Gastrocnemius medialis (tissue), 4 donors: ENCODE measurements at regions not wholly inside any gene's neighbourhood (a gene's known extent, or its start where the extent isn't known, plus 50 kb on each side); places are given as distances from the start of the nearest gene placed in this dataset.

Experiments
- ATAC-seq, 2 donors: fragments of 150-250 bp; one replicate each; pipeline ENCODE4 v1.9.1; 2016
- DNase-seq, 2 donors: peaks; one replicate each; pipeline ENCODE4 v3.0.0-alpha.2; 2019
- H3K27ac ChIP-seq, 4 donors: fragments of 200-600 bp; sonication (generic); 1 replicate in 1 of 4; 2 replicates in 3 of 4; pipeline ENCODE4 v1.5.1; 2016 to 2018; ENCODE audit warnings: mild to moderate bottlenecking in 2 of 4, moderate library complexity in 1 of 4
- H3K27me3 ChIP-seq, 3 donors: fragments of 200-600 bp; sonication (generic) in 2 of 3; 1 replicate in 1 of 3; 2 replicates in 2 of 3; pipeline versions ENCODE4 v1.5.1 to v1.6.0; 2016 to 2019; ENCODE audit warnings: mild to moderate bottlenecking in 1 of 3, moderate library complexity in 1 of 3
- H3K36me3 ChIP-seq, 2 donors: fragments of 200-600 bp; sonication (generic) in 1 of 2; one replicate each; pipeline ENCODE4 v1.5.1; 2017 to 2018
- H3K4me1 ChIP-seq, 2 donors: fragments of 200-600 bp; sonication (generic) in 1 of 2; one replicate each; pipeline ENCODE4 v1.5.1; 2016 to 2017; ENCODE audit warnings: mild to moderate bottlenecking in 2 of 2
- H3K4me3 ChIP-seq, 4 donors: fragments of 200-600 bp; sonication (generic) in 3 of 4; 1 replicate in 1 of 4; 2 replicates in 3 of 4; pipeline ENCODE4 v1.5.1; 2016 to 2019; ENCODE audit warnings: mild to moderate bottlenecking in 2 of 4
- H3K9me3 ChIP-seq, 3 donors: fragments of 200-600 bp; sonication (generic) in 2 of 3; 1 replicate in 1 of 3; 2 replicates in 2 of 3; pipeline ENCODE4 v1.5.1; 2016 to 2019
- POLR2A ChIP-seq, 2 donors: fragments of 450-650 bp; IDR thresholded peaks; one replicate each; pipeline ENCODE4 v1.6.1; 2017; ENCODE audit warnings: antibody characterized with exemption in 2 of 2, mild to moderate bottlenecking in 2 of 2, moderate library complexity in 2 of 2
- in situ Hi-C, 4 donors: fragments of 200-750 bp; cut with MboI; loops; one replicate each; pipeline versions ENCODE4 v1.15.0 to v1.8.0; 2017; ENCODE audit warnings: low sequenced_read_pairs in 4 of 4
- intact Hi-C: fragments of 100-400 bp; cut with DNase I; formaldehyde crosslinking; loops from one replicate; pipeline ENCODE4 v1.15.1; 2023; ENCODE audit warnings: low total_unique reads
- TF ChIP-seq, protein P1 (sequence below), 5 experiments: fragments of 450-650 bp in 3 of 5; fragments of 200-600 bp in 2 of 5; sonication (generic) in 2 of 5; IDR thresholded peaks in 4 of 5; conservative IDR thresholded peaks in 1 of 5; 1 replicate in 4 of 5; 2 replicates in 1 of 5; pipeline ENCODE4 v1.5.1; 2016 to 2019; ENCODE audit warnings: antibody characterized with exemption in 5 of 5, mild to moderate bottlenecking in 3 of 5, moderate library complexity in 3 of 5

- Histone ChIP-seq H3K36me3 (no peaks in the 10 kb centered on the region), H3K4me1 (no peaks in the 10 kb centered on the region), H3K4me3 (no peak overlapping the region), H3K9me3 (no peaks in the 10 kb centered on the region), H3K27ac (no peak overlapping the region), H3K27me3 (no peaks in the 10 kb centered on the region)
- in situ Hi-C loops: no loop called here
- TF ChIP-seq, protein P1, sequence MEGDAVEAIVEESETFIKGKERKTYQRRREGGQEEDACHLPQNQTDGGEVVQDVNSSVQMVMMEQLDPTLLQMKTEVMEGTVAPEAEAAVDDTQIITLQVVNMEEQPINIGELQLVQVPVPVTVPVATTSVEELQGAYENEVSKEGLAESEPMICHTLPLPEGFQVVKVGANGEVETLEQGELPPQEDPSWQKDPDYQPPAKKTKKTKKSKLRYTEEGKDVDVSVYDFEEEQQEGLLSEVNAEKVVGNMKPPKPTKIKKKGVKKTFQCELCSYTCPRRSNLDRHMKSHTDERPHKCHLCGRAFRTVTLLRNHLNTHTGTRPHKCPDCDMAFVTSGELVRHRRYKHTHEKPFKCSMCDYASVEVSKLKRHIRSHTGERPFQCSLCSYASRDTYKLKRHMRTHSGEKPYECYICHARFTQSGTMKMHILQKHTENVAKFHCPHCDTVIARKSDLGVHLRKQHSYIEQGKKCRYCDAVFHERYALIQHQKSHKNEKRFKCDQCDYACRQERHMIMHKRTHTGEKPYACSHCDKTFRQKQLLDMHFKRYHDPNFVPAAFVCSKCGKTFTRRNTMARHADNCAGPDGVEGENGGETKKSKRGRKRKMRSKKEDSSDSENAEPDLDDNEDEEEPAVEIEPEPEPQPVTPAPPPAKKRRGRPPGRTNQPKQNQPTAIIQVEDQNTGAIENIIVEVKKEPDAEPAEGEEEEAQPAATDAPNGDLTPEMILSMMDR (IDR thresholded peaks at IDR 0.05 in 4 of 5, conservative IDR thresholded peaks at IDR 0.05 in 1 of 5): no peak
- no peak for TF ChIP-seq POLR2A (IDR thresholded peaks at IDR 0.05)
- intact Hi-C loops: no loop called here
- no peak for ATAC-seq
- DNase-seq: no peak
Measured at GRCh38 chr1:55426156-55426555, 211.0 kb upstream of the USP24 start.

GRCh38 chr1:55425310-55425930 is 210.3 kb upstream of the USP24 start:
- no peak for ATAC-seq
- no peak for TF ChIP-seq POLR2A (IDR thresholded peaks at IDR 0.05)
- TF ChIP-seq, protein P1 (IDR thresholded peaks at IDR 0.05 in 4 of 5, conservative IDR thresholded peaks at IDR 0.05 in 1 of 5): no peak
- in situ Hi-C loops (no loop called here), intact Hi-C loops (no loop called here)
- no peaks in the 10 kb centered on the region for H3K9me3 ChIP-seq
- no peaks in the 10 kb centered on the region for H3K27me3 ChIP-seq
- no peaks in the 10 kb centered on the region for H3K4me1 ChIP-seq
- no peaks in the 10 kb centered on the region for H3K36me3 ChIP-seq
- H3K27ac ChIP-seq: no peak overlapping the region
- DNase-seq: no peak
- no peak overlapping the region for H3K4me3 ChIP-seq

DNA sequence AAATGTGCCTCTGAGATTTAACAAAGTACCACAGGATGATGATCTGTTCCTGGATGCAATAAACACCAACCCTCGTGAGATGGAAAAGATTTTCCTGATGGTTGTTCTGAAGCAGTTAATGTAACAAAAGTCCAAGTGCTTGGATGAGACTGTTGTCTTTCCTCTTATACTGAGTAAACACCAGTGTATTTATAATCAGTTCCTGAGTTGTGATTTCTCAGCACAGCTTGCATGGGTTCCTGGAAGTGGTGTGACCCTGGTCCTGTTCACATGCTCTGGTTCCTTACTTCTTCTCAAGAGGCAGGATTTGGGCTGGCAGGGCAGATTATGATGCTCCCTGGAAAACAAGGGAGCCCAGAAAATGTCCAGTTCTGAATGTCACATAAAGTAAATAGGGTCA is 208.2 kb upstream of the USP24 start:
- Histone ChIP-seq H3K27ac (no peak overlapping the region), H3K4me1 (no peaks in the 10 kb centered on the region), H3K9me3 (no peaks in the 10 kb centered on the region), H3K27me3 (no peaks in the 10 kb centered on the region), H3K36me3 (no peaks in the 10 kb centered on the region), H3K4me3 (no peak overlapping the region)
- intact Hi-C loops: no loop called here
- in situ Hi-C loops: no loop called here
- no peak for TF ChIP-seq POLR2A (IDR thresholded peaks at IDR 0.05)
- TF ChIP-seq, protein P1 (IDR thresholded peaks at IDR 0.05 in 4 of 5, conservative IDR thresholded peaks at IDR 0.05 in 1 of 5): no peak
- ATAC-seq (no peak), DNase-seq (no peak)

- intact Hi-C loops: no loop called here
Measured at GRCh38 chr1:55420929-55421716, 206.0 kb upstream of the USP24 start.

More at GRCh38 chr1:55420929-55421716, 206.0 kb upstream of the USP24 start:
- Histone ChIP-seq H3K27me3 (no peaks in the 10 kb centered on the region), H3K9me3 (no peaks in the 10 kb centered on the region), H3K27ac (no peak overlapping the region), H3K4me3 (no peak overlapping the region), H3K36me3 (no peaks in the 10 kb centered on the region), H3K4me1 (no peaks in the 10 kb centered on the region)
- TF ChIP-seq, protein P1 (IDR thresholded peaks at IDR 0.05 in 4 of 5, conservative IDR thresholded peaks at IDR 0.05 in 1 of 5): no peak
- TF ChIP-seq POLR2A (IDR thresholded peaks at IDR 0.05): no peak
- in situ Hi-C loops: no loop called here
- DNase-seq: no peak
- no peak for ATAC-seq
